Keratinocyte (primary cell): ENCODE measurements at regions not wholly inside any gene's neighbourhood (a gene's known extent, or its start where the extent isn't known, plus 50 kb on each side); places are given as distances from the start of the nearest gene placed in this dataset.

Experiments used
- DNase-seq: peaks from one replicate; pipeline ENCODE4 v3.0.0-alpha.2; 2011; ENCODE audit warnings: low read depth, missing footprints, low spot score
- FAIRE-seq: peaks from 2 replicates; lab custom pipeline; 2011; peaks lifted over from hg19 to GRCh38; lab: Jason Lieb, UNC
- H2AFZ ChIP-seq: 2 replicates; pipeline ENCODE4 v1.6.0; 2012; ENCODE audit warnings: low read length, control low read depth, inconsistent platforms; ENCODE audit not compliant: control insufficient read depth
- H3K27ac ChIP-seq: 2 replicates; pipeline ENCODE4 v1.5.1; 2011; ENCODE audit warnings: low read length; ENCODE audit not compliant: control insufficient read depth, insufficient read depth
- H3K27me3 ChIP-seq: 3 replicates; pipeline ENCODE4 v1.6.0; 2011; ENCODE audit warnings: low read length; ENCODE audit not compliant: control insufficient read depth, insufficient read depth; ENCODE audit errors: extremely low read depth
- H3K36me3 ChIP-seq, 2 experiments: 2 replicates in 1 of 2; 3 replicates in 1 of 2; pipeline ENCODE4 v1.5.1; 2011; ENCODE audit warnings: low read length in 2 of 2, mild to moderate bottlenecking in 1 of 2; ENCODE audit not compliant: control insufficient read depth in 2 of 2, insufficient read depth in 2 of 2; ENCODE audit errors: extremely low read depth in 1 of 2
- H3K4me1 ChIP-seq: 3 replicates; pipeline ENCODE4 v1.5.1; 2011; ENCODE audit warnings: low read length; ENCODE audit not compliant: control insufficient read depth, insufficient read depth; ENCODE audit errors: extremely low read depth
- H3K4me2 ChIP-seq: 3 replicates; pipeline ENCODE4 v1.6.0; 2011; ENCODE audit warnings: low read depth, low read length; ENCODE audit not compliant: control insufficient read depth, insufficient read depth; ENCODE audit errors: extremely low read depth
- H3K4me3 ChIP-seq, 3 experiments: fragments of 200-600 bp in 1 of 3; sonication (generic) in 1 of 3; 2 replicates in 2 of 3; 3 replicates in 1 of 3; pipeline ENCODE4 v1.5.1; 2011 to 2016; ENCODE audit warnings: low read length in 3 of 3, mild to moderate bottlenecking in 3 of 3, control low read depth in 2 of 3, inconsistent platforms in 1 of 3, low read depth in 1 of 3, mixed read lengths in 1 of 3, mixed run types in 1 of 3, moderate library complexity in 1 of 3; ENCODE audit not compliant: control insufficient read depth in 2 of 3, insufficient read depth in 2 of 3; ENCODE audit errors: extremely low read depth in 1 of 3
- H3K79me2 ChIP-seq: 2 replicates; pipeline ENCODE4 v1.6.0; 2012; ENCODE audit warnings: low read length; ENCODE audit not compliant: control insufficient read depth, insufficient read depth
- H3K9ac ChIP-seq: 3 replicates; pipeline ENCODE4 v1.6.0; 2011; ENCODE audit warnings: low read length; ENCODE audit not compliant: control insufficient read depth, insufficient read depth; ENCODE audit errors: extremely low read depth
- H3K9me1 ChIP-seq: 3 replicates; pipeline ENCODE4 v1.6.0; 2011; ENCODE audit warnings: low read length; ENCODE audit not compliant: control insufficient read depth, insufficient read depth; ENCODE audit errors: extremely low read depth
- H3K9me3 ChIP-seq: 2 replicates; pipeline ENCODE4 v1.5.1; 2012; ENCODE audit warnings: low read depth, low read length; ENCODE audit not compliant: control insufficient read depth
- H4K20me1 ChIP-seq: 3 replicates; pipeline ENCODE4 v1.6.0; 2011; ENCODE audit warnings: low read length; ENCODE audit not compliant: control insufficient read depth, insufficient read depth; ENCODE audit errors: extremely low read depth
- EZH2 ChIP-seq: IDR thresholded peaks from one replicate; pipeline ENCODE4 v1.6.1; 2012; ENCODE audit warnings: inconsistent platforms, mild to moderate bottlenecking, low read length, moderate library complexity
- dilution Hi-C: fragments of 300-500 bp; cut with MboI; formaldehyde crosslinking; loops from one replicate; pipeline ENCODE4 v1.7.0; 2020; ENCODE audit warnings: low sequenced_read_pairs; ENCODE audit not compliant: extremely low pct_ligation_motif_present
- TF ChIP-seq, protein P1 (sequence below), 3 experiments: IDR thresholded peaks in 1 of 3; conservative IDR thresholded peaks in 1 of 3; optimal IDR thresholded peaks in 1 of 3; 2 replicates in 2 of 3; 3 replicates in 1 of 3; pipeline versions ENCODE3 to v1.5.1; 2011; ENCODE audit warnings: low read length in 3 of 3, mild to moderate bottlenecking in 3 of 3, moderate library complexity in 2 of 3, control low read depth in 1 of 3, inconsistent platforms in 1 of 3; ENCODE audit not compliant: insufficient read depth in 2 of 3; ENCODE audit errors: extremely low read depth in 1 of 3

DNA sequence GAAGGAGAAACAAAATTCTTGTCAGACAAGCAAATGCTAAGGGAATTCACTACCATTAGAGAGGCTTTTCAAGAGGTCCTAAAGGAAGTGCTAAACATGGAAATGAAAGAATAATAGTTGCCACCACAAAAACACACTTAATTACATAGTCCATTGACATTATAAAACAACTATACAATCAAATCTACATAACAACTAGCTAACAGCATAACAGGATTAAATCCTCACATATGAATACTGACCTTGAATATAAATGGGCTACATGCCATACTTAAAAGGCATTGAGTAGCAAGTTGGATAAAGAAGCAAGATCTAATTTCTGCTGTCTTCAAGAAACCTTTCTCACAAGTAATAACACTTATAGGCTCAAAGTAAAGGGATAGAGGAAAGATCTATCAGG is 811.5 kb upstream of the CITED2 start:
- dilution Hi-C loops: no loop called here
- Histone ChIP-seq H3K4me1 (no peaks in the 10 kb centered on the region), H3K4me3 (no peak overlapping the region), H3K27me3 (no peaks in the 10 kb centered on the region), H3K9ac (no peak overlapping the region), H3K79me2 (no peaks in the 10 kb centered on the region), H3K9me3 (no peaks in the 10 kb centered on the region), H2AFZ (no peak overlapping the region), H3K36me3 (no peaks in the 10 kb centered on the region), H3K27ac (no peak overlapping the region), H3K9me1 (no peaks in the 10 kb centered on the region), H4K20me1 (no peaks in the 10 kb centered on the region), H3K4me2 (no peak overlapping the region)
- FAIRE-seq: no peak
- no peak for DNase-seq
- TF ChIP-seq EZH2: no peak
- TF ChIP-seq, protein P1, sequence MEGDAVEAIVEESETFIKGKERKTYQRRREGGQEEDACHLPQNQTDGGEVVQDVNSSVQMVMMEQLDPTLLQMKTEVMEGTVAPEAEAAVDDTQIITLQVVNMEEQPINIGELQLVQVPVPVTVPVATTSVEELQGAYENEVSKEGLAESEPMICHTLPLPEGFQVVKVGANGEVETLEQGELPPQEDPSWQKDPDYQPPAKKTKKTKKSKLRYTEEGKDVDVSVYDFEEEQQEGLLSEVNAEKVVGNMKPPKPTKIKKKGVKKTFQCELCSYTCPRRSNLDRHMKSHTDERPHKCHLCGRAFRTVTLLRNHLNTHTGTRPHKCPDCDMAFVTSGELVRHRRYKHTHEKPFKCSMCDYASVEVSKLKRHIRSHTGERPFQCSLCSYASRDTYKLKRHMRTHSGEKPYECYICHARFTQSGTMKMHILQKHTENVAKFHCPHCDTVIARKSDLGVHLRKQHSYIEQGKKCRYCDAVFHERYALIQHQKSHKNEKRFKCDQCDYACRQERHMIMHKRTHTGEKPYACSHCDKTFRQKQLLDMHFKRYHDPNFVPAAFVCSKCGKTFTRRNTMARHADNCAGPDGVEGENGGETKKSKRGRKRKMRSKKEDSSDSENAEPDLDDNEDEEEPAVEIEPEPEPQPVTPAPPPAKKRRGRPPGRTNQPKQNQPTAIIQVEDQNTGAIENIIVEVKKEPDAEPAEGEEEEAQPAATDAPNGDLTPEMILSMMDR (optimal IDR thresholded peaks at IDR 0.05 in 1 of 3, IDR thresholded peaks at IDR 0.05 in 1 of 3, conservative IDR thresholded peaks at IDR 0.05 in 1 of 3; ENCODE audit: extremely low read depth in 1 of 3, insufficient read depth in 2 of 3, low read length in 3 of 3): no peak

DNA sequence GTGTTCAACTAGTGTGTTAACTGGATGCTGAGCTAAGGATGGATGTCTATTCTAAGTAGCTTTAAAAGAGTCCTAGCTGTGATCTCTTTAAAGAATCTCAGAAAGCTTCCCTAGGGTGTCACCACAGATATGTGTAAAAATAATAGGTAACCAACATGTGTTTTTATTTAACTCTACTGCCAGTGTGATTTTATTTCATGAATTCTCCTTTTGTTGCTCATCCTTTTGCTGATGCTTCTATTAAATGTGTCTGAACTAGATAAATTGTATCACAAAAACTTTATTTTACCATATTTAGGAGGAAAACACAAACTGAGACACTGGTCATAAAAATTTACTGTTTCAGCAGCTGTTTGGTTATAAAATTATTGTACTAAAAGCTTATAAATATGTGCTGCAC is 809.4 kb upstream of the CITED2 start:
- dilution Hi-C loops: no loop called here

More for the DNA sequence above, 809.4 kb upstream of the CITED2 start:
- no peak overlapping the region for H3K27ac ChIP-seq
- no peak overlapping the region for H3K9ac ChIP-seq
- no peak overlapping the region for H3K4me2 ChIP-seq
- no peak overlapping the region for H2AFZ ChIP-seq
- no peaks in the 10 kb centered on the region for H3K9me1 ChIP-seq
- no peaks in the 10 kb centered on the region for H3K27me3 ChIP-seq
- no peaks in the 10 kb centered on the region for H3K9me3 ChIP-seq
- no peak for TF ChIP-seq EZH2
- TF ChIP-seq, protein P1 (optimal IDR thresholded peaks at IDR 0.05 in 1 of 3, IDR thresholded peaks at IDR 0.05 in 1 of 3, conservative IDR thresholded peaks at IDR 0.05 in 1 of 3; ENCODE audit: extremely low read depth in 1 of 3, insufficient read depth in 2 of 3, low read length in 3 of 3): no peak
- H3K4me1 ChIP-seq: no peaks in the 10 kb centered on the region
- no peaks in the 10 kb centered on the region for H4K20me1 ChIP-seq
- no peaks in the 10 kb centered on the region for H3K36me3 ChIP-seq
- no peak overlapping the region for H3K4me3 ChIP-seq
- no peaks in the 10 kb centered on the region for H3K79me2 ChIP-seq
- DNase-seq (no peak), FAIRE-seq (no peak)
